Right renal cortex interstitium (tissue), 3 donors: ENCODE measurements at regions not wholly inside any gene's neighbourhood (a gene's known extent, or its start where the extent isn't known, plus 50 kb on each side); places are given as distances from the start of the nearest gene placed in this dataset.

Experiments
- DNase-seq, 3 donors: peaks; one replicate each; pipeline ENCODE4 v3.0.0-alpha.2; 2013; ENCODE audit warnings: low read depth in 3 of 3, low spot score in 2 of 3

GRCh38 chr22:48577014-48577690 is 1250.5 kb downstream of the BRD1 start:
- DNase-seq: no peak

GRCh38 chr22:48576333-48577013 is 1251.2 kb downstream of the BRD1 start:
- DNase-seq: peak in 1 of 3 donors; percentile 29

- no peak for DNase-seq
Measured at GRCh38 chr22:48575618-48576332, 1251.9 kb downstream of the BRD1 start.

GRCh38 chr22:48574776-48575617 is 1252.7 kb downstream of the BRD1 start:
- peak in 2 of 3 donors; percentile 57 to 61 for DNase-seq

- DNase-seq: no peak
Measured at GRCh38 chr22:48573766-48574165, 1253.9 kb downstream of the BRD1 start.

GRCh38 chr22:48572951-48573350 is 1254.7 kb downstream of the BRD1 start:
- no peak for DNase-seq

- no peak for DNase-seq
Measured at GRCh38 chr22:48570912-48571311, 1256.8 kb downstream of the BRD1 start.

GRCh38 chr22:48569476-48570233 is 1258.0 kb downstream of the BRD1 start:
- no peak for DNase-seq

- no peak for DNase-seq
Measured at GRCh38 chr22:48568736-48569330, 1258.8 kb downstream of the BRD1 start.

- DNase-seq: no peak
Measured at GRCh38 chr22:48567213-48567975, 1260.3 kb downstream of the BRD1 start.

GRCh38 chr22:48566741-48567140 is 1260.9 kb downstream of the BRD1 start:
- DNase-seq: no peak

GRCh38 chr22:48565901-48566501 is 1261.7 kb downstream of the BRD1 start:
- DNase-seq: no peak

GRCh38 chr22:48564995-48565394 is 1262.7 kb downstream of the BRD1 start:
- no peak for DNase-seq

GRCh38 chr22:48563966-48564330 is 1263.7 kb downstream of the BRD1 start:
- DNase-seq: no peak

- no peak for DNase-seq
Measured at GRCh38 chr22:48563118-48563965, 1264.3 kb downstream of the BRD1 start.

- no peak for DNase-seq
Measured at GRCh38 chr22:48561676-48562075, 1266.0 kb downstream of the BRD1 start.

GRCh38 chr22:48560836-48561235 is 1266.8 kb downstream of the BRD1 start:
- DNase-seq: no peak

- DNase-seq: no peak
Measured at GRCh38 chr22:48560389-48560751, 1267.3 kb downstream of the BRD1 start.
